Coronary artery (tissue), 2 donors: ENCODE measurements at regions not wholly inside any gene's neighbourhood (a gene's known extent, or its start where the extent isn't known, plus 50 kb on each side); places are given as distances from the start of the nearest gene placed in this dataset.

Source experiments
- DNase-seq: peaks from one replicate; pipeline ENCODE4 v3.0.0-alpha.2; 2017; ENCODE audit warnings: low spot score
- H3K27ac ChIP-seq, 2 donors: fragments of 200-600 bp; sonication (generic); one replicate each; pipeline ENCODE4 v1.5.1; 2016 to 2019
- H3K4me3 ChIP-seq: fragments of 200-600 bp; sonication (generic); 2 replicates; pipeline ENCODE4 v1.5.1; 2016; ENCODE audit warnings: mild to moderate bottlenecking, moderate library complexity
- CTCF ChIP-seq: fragments of 200-600 bp; sonication (generic); IDR thresholded peaks from one replicate; pipeline ENCODE4 v1.5.1; 2019; ENCODE audit warnings: antibody characterized with exemption

- no peak for TF ChIP-seq CTCF
Observed at GRCh38 chr2:146652311-146652710, 1192.5 kb upstream of the ACVR2A start.

GRCh38 chr2:146651361-146651760, 1193.5 kb upstream of the ACVR2A start:
- no peak for DNase-seq
- TF ChIP-seq CTCF = no peak

More at GRCh38 chr2:146652311-146652710, 1192.5 kb upstream of the ACVR2A start:
- no peak for DNase-seq
- no peak overlapping the region for H3K4me3 ChIP-seq
- H3K27ac ChIP-seq = no peak overlapping the region

GRCh38 chr2:146642066-146642465, 1202.8 kb upstream of the ACVR2A start:
- no peak overlapping the region for H3K27ac ChIP-seq
- TF ChIP-seq CTCF = no peak
- DNase-seq = no peak
- H3K4me3 ChIP-seq = no peak overlapping the region

More at GRCh38 chr2:146651361-146651760, 1193.5 kb upstream of the ACVR2A start:
- H3K27ac ChIP-seq = no peak overlapping the region
- no peak overlapping the region for H3K4me3 ChIP-seq

- no peak for DNase-seq
- no peak overlapping the region for H3K27ac ChIP-seq
- H3K4me3 ChIP-seq = no peak overlapping the region
- no peak for TF ChIP-seq CTCF
Observed at GRCh38 chr2:146634230-146635097, 1210.4 kb upstream of the ACVR2A start.

- H3K4me3 ChIP-seq = no peak overlapping the region
- no peak for DNase-seq
- TF ChIP-seq CTCF = no peak
- no peak overlapping the region for H3K27ac ChIP-seq
Observed at GRCh38 chr2:146633159-146633558, 1211.7 kb upstream of the ACVR2A start.

- TF ChIP-seq CTCF = no peak
- no peak for DNase-seq
- H3K27ac ChIP-seq = no peak overlapping the region
- no peak overlapping the region for H3K4me3 ChIP-seq
Observed at GRCh38 chr2:146632707-146633106, 1212.1 kb upstream of the ACVR2A start.
